Left lung (tissue), 4 donors: ENCODE measurements at regions not wholly inside any gene's neighbourhood (a gene's known extent, or its start where the extent isn't known, plus 50 kb on each side); places are given as distances from the start of the nearest gene placed in this dataset.

Experiments
- ATAC-seq: fragments of 200-7000 bp; cut with Tn5 transposase; one replicate; pipeline ENCODE4 v1.9.1; 2020; ENCODE audit warnings: moderate library complexity
- DNase-seq, 4 donors: peaks; one replicate each; pipeline ENCODE4 v3.0.0-alpha.2; 2013 to 2020
- H3K27ac ChIP-seq, 2 donors: fragments of 200-600 bp; sonication (generic) in 1 of 2; one replicate each; pipeline versions ENCODE4 v1.5.0 to v1.8.0; 2020 to 2021
- H3K27me3 ChIP-seq, 2 donors: fragments of 200-600 bp; sonication (generic) in 1 of 2; one replicate each; pipeline versions ENCODE4 v1.5.0 to v1.8.0; 2020 to 2021
- H3K36me3 ChIP-seq, 2 donors: fragments of 200-600 bp; sonication (generic) in 1 of 2; one replicate each; pipeline versions ENCODE4 v1.5.0 to v1.8.0; 2020 to 2021
- H3K4me1 ChIP-seq, 2 donors: fragments of 200-600 bp; one replicate each; pipeline ENCODE4 v1.8.0; 2021
- H3K4me3 ChIP-seq, 2 donors: fragments of 200-600 bp; sonication (generic) in 1 of 2; one replicate each; pipeline versions ENCODE4 v1.5.0 to v1.8.0; 2020 to 2021; ENCODE audit warnings: mild to moderate bottlenecking in 1 of 2
- H3K9me3 ChIP-seq, 2 donors: fragments of 200-600 bp; sonication (generic) in 1 of 2; one replicate each; pipeline versions ENCODE4 v1.5.0 to v1.8.0; 2020 to 2021
- intact Hi-C, 2 donors: fragments of 100-400 bp; cut with DNase I; formaldehyde crosslinking; loops; one replicate each; pipeline versions ENCODE4 v1.11.2 to v1.14.2; 2022
- TF ChIP-seq, protein P1 (sequence below), 2 donors: fragments of 200-600 bp; sonication (generic) in 1 of 2; IDR thresholded peaks; one replicate each; pipeline versions ENCODE4 v1.5.0 to v1.8.0; 2021; ENCODE audit warnings: antibody characterized with exemption in 2 of 2
- donor health status: DM: no; HTN: yes; CAD: no.
- donor health status: DM: no; HTN: no; CAD: no.

DNA sequence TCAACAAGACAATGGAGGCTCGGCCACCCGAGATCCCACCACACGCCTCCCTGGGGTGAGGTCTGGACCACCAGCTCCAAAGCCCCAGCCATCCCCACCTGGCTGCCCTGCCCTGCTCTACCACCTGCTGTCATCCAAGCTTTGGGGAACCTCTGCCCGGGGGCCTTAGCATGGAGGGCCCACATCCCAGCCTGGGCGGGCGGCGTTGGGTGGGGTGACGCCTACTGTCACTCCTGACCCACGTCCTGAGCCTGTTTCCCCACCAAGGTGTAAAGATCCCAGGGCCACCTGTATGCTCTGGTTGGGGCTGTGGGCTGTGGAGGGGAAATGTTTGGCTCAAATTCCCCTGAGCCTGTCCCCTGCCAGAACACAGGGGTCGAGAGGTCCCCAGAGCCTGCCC is 437.6 kb downstream of the EIPR1 start:
- DNase-seq, result no peak
- TF ChIP-seq, protein P1, sequence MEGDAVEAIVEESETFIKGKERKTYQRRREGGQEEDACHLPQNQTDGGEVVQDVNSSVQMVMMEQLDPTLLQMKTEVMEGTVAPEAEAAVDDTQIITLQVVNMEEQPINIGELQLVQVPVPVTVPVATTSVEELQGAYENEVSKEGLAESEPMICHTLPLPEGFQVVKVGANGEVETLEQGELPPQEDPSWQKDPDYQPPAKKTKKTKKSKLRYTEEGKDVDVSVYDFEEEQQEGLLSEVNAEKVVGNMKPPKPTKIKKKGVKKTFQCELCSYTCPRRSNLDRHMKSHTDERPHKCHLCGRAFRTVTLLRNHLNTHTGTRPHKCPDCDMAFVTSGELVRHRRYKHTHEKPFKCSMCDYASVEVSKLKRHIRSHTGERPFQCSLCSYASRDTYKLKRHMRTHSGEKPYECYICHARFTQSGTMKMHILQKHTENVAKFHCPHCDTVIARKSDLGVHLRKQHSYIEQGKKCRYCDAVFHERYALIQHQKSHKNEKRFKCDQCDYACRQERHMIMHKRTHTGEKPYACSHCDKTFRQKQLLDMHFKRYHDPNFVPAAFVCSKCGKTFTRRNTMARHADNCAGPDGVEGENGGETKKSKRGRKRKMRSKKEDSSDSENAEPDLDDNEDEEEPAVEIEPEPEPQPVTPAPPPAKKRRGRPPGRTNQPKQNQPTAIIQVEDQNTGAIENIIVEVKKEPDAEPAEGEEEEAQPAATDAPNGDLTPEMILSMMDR (IDR thresholded peaks at IDR 0.05), result no peak
- H3K9me3 ChIP-seq, result peaks cover 0 to 4% of the 10 kb centered on the region in 2 donors
- peaks cover 0 to 13% of the 10 kb centered on the region in 2 donors for H3K27me3 ChIP-seq
- H3K4me3 ChIP-seq, result no peak overlapping the region
- H3K27ac ChIP-seq, result no peak overlapping the region
- no peaks in the 10 kb centered on the region for H3K36me3 ChIP-seq
- intact Hi-C loops, result no loop called here
- no peak for ATAC-seq
- no peaks in the 10 kb centered on the region for H3K4me1 ChIP-seq

DNA sequence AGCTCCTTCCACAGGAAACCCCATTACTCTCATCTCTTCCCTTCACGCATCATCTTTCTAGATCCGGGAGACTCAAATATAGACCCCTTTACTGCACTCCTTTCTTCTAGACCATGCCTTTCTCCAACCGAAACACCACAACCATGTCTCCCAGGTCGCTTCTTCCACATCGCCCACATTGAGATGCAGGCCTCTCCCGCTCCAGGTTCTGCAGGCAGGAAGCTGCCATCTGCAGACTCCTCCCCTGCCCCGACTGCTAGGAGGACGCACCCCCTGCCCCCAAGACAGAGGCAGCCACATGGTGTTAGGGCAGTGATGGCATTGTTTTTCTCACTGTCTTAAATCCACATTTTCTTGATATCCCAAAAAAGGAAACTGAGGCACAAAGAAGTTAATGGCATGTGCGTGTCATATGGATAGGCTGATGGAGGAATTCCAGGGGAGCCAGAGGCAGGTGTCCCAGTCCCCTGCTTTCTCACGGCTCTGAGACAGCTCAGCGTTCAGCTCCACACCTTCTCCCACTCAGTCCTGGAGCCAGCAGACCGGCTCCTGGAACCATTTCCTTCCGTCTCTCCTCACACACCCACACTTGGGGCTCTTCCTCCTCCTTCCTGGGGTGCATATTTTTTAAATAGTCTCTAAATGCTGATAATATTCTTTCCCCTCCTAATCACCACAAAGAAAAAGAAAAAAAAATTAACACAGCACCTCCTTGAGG is 438.4 kb downstream of the EIPR1 start:
- Histone ChIP-seq H3K36me3 (no peaks in the 10 kb centered on the region), H3K4me1 (no peaks in the 10 kb centered on the region), H3K27ac (no peak overlapping the region), H3K4me3 (no peak overlapping the region), H3K27me3 (peaks cover 0 to 13% of the 10 kb centered on the region in 2 donors), H3K9me3 (peaks cover 0 to 3% of the 10 kb centered on the region in 2 donors)
- DNase-seq (no peak), ATAC-seq (no peak)
- TF ChIP-seq, protein P1 (IDR thresholded peaks at IDR 0.05), result no peak
- intact Hi-C loops, result no loop called here

DNA sequence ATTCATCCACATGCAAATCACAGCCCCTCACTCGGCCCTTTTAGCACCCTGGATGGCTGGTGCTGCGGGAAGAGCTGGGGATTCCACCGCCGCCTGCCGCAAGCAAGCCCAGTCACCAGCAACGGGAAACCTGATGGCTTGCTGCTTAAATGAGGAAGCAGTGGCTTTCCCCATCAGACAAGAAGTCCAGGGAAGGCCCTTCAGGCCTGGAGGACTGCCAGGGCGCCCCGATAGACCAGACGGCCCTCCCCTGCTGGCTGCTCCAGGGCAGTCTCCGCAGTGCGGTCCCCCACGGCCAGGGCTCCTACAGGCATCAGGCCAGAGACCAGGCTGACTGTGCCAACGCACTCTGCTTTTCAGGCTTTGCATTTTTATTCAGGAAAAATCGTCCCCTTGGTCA is 439.1 kb downstream of the EIPR1 start:
- no peak for ATAC-seq
- H3K27me3 ChIP-seq, result peaks cover 0 to 13% of the 10 kb centered on the region in 2 donors
- H3K27ac ChIP-seq, result no peak overlapping the region
- H3K4me1 ChIP-seq, result no peaks in the 10 kb centered on the region
- DNase-seq, result peak in 1 of 4 donors; percentile 20
- no peaks in the 10 kb centered on the region for H3K9me3 ChIP-seq
- H3K36me3 ChIP-seq, result no peaks in the 10 kb centered on the region
- intact Hi-C loops, result no loop called here
- no peak overlapping the region for H3K4me3 ChIP-seq
- TF ChIP-seq, protein P1 (IDR thresholded peaks at IDR 0.05), result no peak

DNA sequence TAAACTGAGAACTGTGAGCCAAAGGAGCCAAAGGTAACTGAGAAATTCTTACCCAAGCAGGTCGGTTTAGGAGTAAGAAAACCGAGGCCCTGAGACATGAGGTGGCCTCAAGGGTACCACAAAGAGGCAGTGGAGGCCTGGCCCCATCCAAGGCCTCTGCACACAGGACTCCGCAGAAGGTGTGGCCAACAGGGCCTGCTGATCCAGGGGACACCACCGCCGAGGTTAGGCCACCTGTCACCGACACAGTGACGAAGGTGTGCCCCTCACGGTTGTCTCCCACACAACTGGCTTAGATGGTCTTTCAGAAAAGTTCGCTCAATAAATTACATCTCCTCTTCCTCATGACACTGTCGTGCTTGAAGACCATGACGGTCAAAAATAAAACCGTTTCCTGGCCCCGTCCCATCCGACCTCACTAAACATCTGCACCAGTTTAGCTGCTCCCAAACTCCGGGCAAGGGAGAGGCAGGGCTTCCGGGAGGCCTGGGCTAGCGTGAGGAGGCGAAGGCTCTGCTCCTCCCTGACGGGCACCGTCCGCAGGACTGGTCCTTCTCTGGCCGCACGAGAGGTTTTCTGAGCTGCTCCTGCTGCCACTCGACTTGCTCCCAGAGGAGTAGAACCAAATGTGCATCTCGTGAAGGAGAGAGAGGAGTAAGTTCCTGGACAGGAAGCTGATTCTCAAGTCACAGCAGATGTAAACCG is 442.0 kb downstream of the EIPR1 start:
- H3K4me3 ChIP-seq, result no peak overlapping the region
- intact Hi-C loops, result no loop called here
- no peaks in the 10 kb centered on the region for H3K27me3 ChIP-seq
- ATAC-seq, result no peak
- peaks cover 0 to 5% of the 10 kb centered on the region in 2 donors for H3K9me3 ChIP-seq
- H3K27ac ChIP-seq, result no peak overlapping the region
- no peak for DNase-seq
- H3K4me1 ChIP-seq, result no peaks in the 10 kb centered on the region
- no peaks in the 10 kb centered on the region for H3K36me3 ChIP-seq
- TF ChIP-seq, protein P1 (IDR thresholded peaks at IDR 0.05), result no peak

DNA sequence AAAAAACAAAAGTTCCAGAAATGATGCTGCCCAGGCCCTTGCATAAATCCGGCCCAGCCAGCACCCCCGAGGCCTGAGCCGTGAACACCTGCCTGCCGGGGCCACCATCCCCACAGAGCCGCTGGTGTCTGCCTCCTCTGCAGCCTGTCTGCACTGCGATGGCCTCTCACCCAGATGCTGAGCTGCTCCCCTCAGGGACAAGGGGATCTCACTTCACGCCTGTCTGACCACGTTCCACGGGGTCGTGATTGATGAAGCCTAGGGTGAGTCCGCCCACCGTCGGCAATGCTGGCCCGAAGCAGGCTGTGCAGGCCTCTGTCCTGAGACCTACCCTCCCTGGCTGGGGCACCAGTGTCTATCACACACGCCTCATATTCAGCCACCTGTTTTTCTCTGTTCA is 444.2 kb downstream of the EIPR1 start:
- no peaks in the 10 kb centered on the region for H3K27me3 ChIP-seq

More for the DNA sequence above, 444.2 kb downstream of the EIPR1 start:
- no peak overlapping the region for H3K27ac ChIP-seq
- DNase-seq (no peak), ATAC-seq (no peak)
- TF ChIP-seq, protein P1 (IDR thresholded peaks at IDR 0.05), result no peak
- no peaks in the 10 kb centered on the region for H3K4me1 ChIP-seq
- no peaks in the 10 kb centered on the region for H3K36me3 ChIP-seq
- intact Hi-C loops, result no loop called here
- H3K9me3 ChIP-seq, result peaks cover 0 to 14% of the 10 kb centered on the region in 2 donors
- no peak overlapping the region for H3K4me3 ChIP-seq
